Liver (tissue), 8 donors: ENCODE measurements at regions not wholly inside any gene's neighbourhood (a gene's known extent, or its start where the extent isn't known, plus 50 kb on each side); places are given as distances from the start of the nearest gene placed in this dataset.

Source experiments
- DNase-seq: peaks from one replicate; pipeline ENCODE4 v3.0.0-alpha.2; 2017; ENCODE audit warnings: low spot score
- H3K27ac ChIP-seq, 2 donors: one replicate each; pipeline ENCODE4 v1.7.0; 2013; ENCODE audit warnings: inconsistent platforms in 2 of 2, low read length in 2 of 2, control low read depth in 1 of 2, low read depth in 1 of 2, mild to moderate bottlenecking in 1 of 2
- H3K27me3 ChIP-seq, 4 donors: one replicate each; pipeline versions ENCODE4 v1.6.1 to v1.7.0; 2013; ENCODE audit warnings: low read length in 3 of 4, inconsistent platforms in 1 of 4, mild to moderate bottlenecking in 1 of 4, moderate library complexity in 1 of 4; ENCODE audit not compliant: control insufficient read depth in 4 of 4, insufficient read depth in 4 of 4
- H3K36me3 ChIP-seq, 4 donors: one replicate each; pipeline versions ENCODE4 v1.6.1 to v1.7.0; 2013; ENCODE audit warnings: low read length in 3 of 4, mild to moderate bottlenecking in 3 of 4, low read depth in 1 of 4, moderate library complexity in 1 of 4; ENCODE audit not compliant: control insufficient read depth in 4 of 4, insufficient read depth in 3 of 4
- H3K4me1 ChIP-seq, 4 donors: one replicate each; pipeline versions ENCODE4 v1.6.1 to v1.7.0; 2013; ENCODE audit warnings: low read length in 3 of 4, mild to moderate bottlenecking in 3 of 4, moderate library complexity in 1 of 4; ENCODE audit not compliant: control insufficient read depth in 4 of 4, insufficient read depth in 4 of 4
- H3K4me3 ChIP-seq, 3 donors: one replicate each; pipeline versions ENCODE4 v1.6.1 to v1.7.0; 2013; ENCODE audit warnings: low read length in 3 of 3, control low read depth in 1 of 3, low read depth in 1 of 3, mild to moderate bottlenecking in 1 of 3
- H3K9ac ChIP-seq, 2 donors: one replicate each; pipeline ENCODE4 v1.7.0; 2013; ENCODE audit warnings: low read length in 2 of 2, mild to moderate bottlenecking in 2 of 2, moderate library complexity in 2 of 2, control low read depth in 1 of 2, low read depth in 1 of 2
- H3K9me3 ChIP-seq, 4 donors: one replicate each; pipeline versions ENCODE4 v1.6.1 to v1.7.0; 2013; ENCODE audit warnings: low read length in 3 of 4; ENCODE audit not compliant: control insufficient read depth in 4 of 4
- CTCF ChIP-seq: fragments of 150-350 bp; IDR thresholded peaks from 2 replicates; pipeline ENCODE4 v1.5.1; 2017; ENCODE audit warnings: improper control_type of control experiment, low read depth, low read length; ENCODE audit not compliant: missing input control
- EGR1 ChIP-seq, 2 donors: IDR thresholded peaks; 2 replicates each; pipeline ENCODE4 v1.6.1; 2016 to 2018; ENCODE audit warnings: antibody characterized with exemption in 2 of 2, low read depth in 2 of 2
- FOXA1 ChIP-seq: IDR thresholded peaks from 2 replicates; pipeline ENCODE4 v1.6.1; 2016; ENCODE audit warnings: antibody characterized with exemption
- FOXA2 ChIP-seq: IDR thresholded peaks from 2 replicates; pipeline ENCODE4 v1.6.1; 2016; ENCODE audit warnings: antibody characterized with exemption
- GABPA ChIP-seq, 2 donors: IDR thresholded peaks in 1 of 2; conservative IDR thresholded peaks in 1 of 2; 2 replicates each; pipeline ENCODE4 v1.6.1; 2016; ENCODE audit warnings: antibody characterized with exemption in 2 of 2, mild to moderate bottlenecking in 1 of 2, moderate library complexity in 1 of 2
- HNF4A ChIP-seq, 2 donors: conservative IDR thresholded peaks; 2 replicates each; pipeline ENCODE4 v1.6.1; 2016; ENCODE audit warnings: antibody characterized with exemption in 2 of 2, mild to moderate bottlenecking in 2 of 2
- HNF4G ChIP-seq: IDR thresholded peaks from 2 replicates; pipeline ENCODE4 v1.6.1; 2016; ENCODE audit warnings: antibody characterized with exemption
- JUND ChIP-seq, 2 donors: IDR thresholded peaks; 2 replicates each; pipeline ENCODE4 v1.6.1; 2016; ENCODE audit warnings: antibody characterized with exemption in 2 of 2
- NR2F2 ChIP-seq: IDR thresholded peaks from 2 replicates; pipeline ENCODE4 v1.6.1; 2016; ENCODE audit warnings: antibody characterized with exemption
- RAD21 ChIP-seq, 2 donors: IDR thresholded peaks; 2 replicates each; pipeline ENCODE4 v1.6.1; 2016; ENCODE audit warnings: antibody characterized with exemption in 2 of 2, mild to moderate bottlenecking in 2 of 2
- REST ChIP-seq: IDR thresholded peaks from 2 replicates; pipeline ENCODE4 v1.6.1; 2016; ENCODE audit warnings: antibody characterized with exemption, mild to moderate bottlenecking
- RXRA ChIP-seq, 2 donors: IDR thresholded peaks; 2 replicates each; pipeline ENCODE4 v1.6.1; 2017 to 2018; ENCODE audit warnings: antibody characterized with exemption in 2 of 2, mild to moderate bottlenecking in 1 of 2
- SP1 ChIP-seq: IDR thresholded peaks from 2 replicates; pipeline ENCODE4 v1.6.1; 2018; ENCODE audit warnings: antibody characterized with exemption, mild to moderate bottlenecking
- TAF1 ChIP-seq: conservative IDR thresholded peaks from 2 replicates; pipeline ENCODE4 v1.6.1; 2016; ENCODE audit warnings: antibody characterized with exemption, mild to moderate bottlenecking
- YY1 ChIP-seq: IDR thresholded peaks from 2 replicates; pipeline ENCODE4 v1.6.1; 2016; ENCODE audit warnings: antibody characterized with exemption, mild to moderate bottlenecking
- WGBS: extraction: QIAGEN DNeasy Blood & Tissue Kit; methylation state at CpG from one replicate; pipeline ENCODE4 v1.1.7; 2013; 5-methylcytosine and 5-hydroxymethylcytosine counted together
- TF ChIP-seq, protein P1 (sequence below): IDR thresholded peaks from 2 replicates; pipeline ENCODE4 v1.6.1; 2016; ENCODE audit warnings: antibody characterized with exemption
- TF ChIP-seq, protein P2 (sequence below): IDR thresholded peaks from 2 replicates; pipeline ENCODE4 v1.6.1; 2016; ENCODE audit warnings: antibody characterized with exemption
- TF ChIP-seq, protein P3 (sequence below): IDR thresholded peaks from 2 replicates; pipeline ENCODE4 v1.6.1; 2016; ENCODE audit warnings: antibody characterized with exemption
- donor health status: healthy.
- donor health status: healthy.
- donor health status: healthy.
- donor health status: healthy.
- donor health status: healthy.

DNA sequence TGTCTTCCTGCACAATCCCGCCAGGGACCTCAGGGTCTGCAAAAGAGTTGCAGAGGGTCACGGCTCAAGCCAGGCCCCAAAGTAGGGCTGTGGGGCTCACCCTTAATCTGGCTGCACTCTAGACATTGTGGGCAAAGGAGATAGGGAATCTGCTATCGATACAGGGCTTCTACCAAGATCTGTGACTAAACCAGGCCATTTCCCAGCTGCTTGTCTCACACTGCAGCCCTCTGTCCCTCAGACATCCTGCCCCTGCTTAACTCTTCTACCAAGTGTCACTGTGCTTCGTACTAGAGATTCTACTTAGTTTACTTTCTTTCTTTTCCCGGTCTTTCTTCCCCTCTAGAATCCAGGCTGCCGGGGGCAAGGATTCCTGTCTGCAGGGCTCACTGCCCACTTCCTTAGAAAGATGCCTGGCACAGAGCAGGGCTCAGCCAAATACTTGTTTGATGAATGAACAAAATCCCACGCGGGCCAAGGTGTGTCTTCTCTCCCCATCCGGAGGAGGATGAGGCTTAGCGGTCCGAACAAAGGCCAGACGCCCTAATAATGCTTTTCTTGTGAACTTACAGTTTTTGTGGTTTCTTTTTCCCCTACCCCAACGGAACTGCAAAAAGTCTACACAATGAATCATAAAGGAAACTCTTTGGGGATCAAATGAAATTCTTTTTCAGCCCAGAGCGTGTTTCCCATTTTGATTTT lies 61.3 kb upstream of the ANO1 start:
- no peaks in the 10 kb centered on the region for H3K9me3 ChIP-seq
- DNase-seq, result no peak
- H3K4me1 ChIP-seq, result no peaks in the 10 kb centered on the region
- 72% methylated on average over 14 of the region's 14 CpGs for WGBS
- H3K27me3 ChIP-seq, result no peaks in the 10 kb centered on the region
- peaks cover 3 to 8% (median 5%) of the 10 kb centered on the region in 4 donors for H3K36me3 ChIP-seq
- H3K27ac ChIP-seq, result no peak overlapping the region
- H3K9ac ChIP-seq, result no peak overlapping the region
- H3K4me3 ChIP-seq, result no peak overlapping the region
- no peak for TF ChIP-seq TAF1
- no peak for TF ChIP-seq HNF4G

DNA sequence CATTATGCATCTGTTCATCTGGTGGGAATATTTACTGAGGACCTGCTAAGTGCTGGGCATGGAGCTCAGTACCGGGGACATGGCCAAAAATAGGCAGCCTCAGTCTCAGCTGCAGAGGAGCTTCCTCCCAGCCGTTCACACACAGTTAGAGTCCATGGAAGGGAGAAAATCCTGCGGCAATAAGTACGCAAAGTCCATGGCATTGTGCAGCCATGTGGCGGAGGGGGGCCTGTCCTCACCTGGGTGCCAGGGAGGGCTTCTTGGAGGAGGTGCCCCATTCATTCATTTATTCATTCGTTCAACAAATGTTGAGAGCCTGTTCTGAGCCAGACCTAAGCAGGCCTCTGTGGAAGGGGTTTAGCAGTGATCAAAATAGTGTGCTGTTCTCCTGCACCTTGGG lies 59.3 kb upstream of the ANO1 start:
- H3K9me3 ChIP-seq, result no peaks in the 10 kb centered on the region
- TF ChIP-seq, protein P1, sequence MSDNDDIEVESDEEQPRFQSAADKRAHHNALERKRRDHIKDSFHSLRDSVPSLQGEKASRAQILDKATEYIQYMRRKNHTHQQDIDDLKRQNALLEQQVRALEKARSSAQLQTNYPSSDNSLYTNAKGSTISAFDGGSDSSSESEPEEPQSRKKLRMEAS, result no peak
- TF ChIP-seq TAF1 (no peak), FOXA2 (no peak), RXRA (IDR thresholded peaks at IDR 0.05) (no peak), GABPA (IDR thresholded peaks at IDR 0.05 in 1 of 2, conservative IDR thresholded peaks at IDR 0.05 in 1 of 2) (no peak), EGR1 (IDR thresholded peaks at IDR 0.05; ENCODE audit: low read depth in 2 of 2) (no peak)
- no peaks in the 10 kb centered on the region for H3K4me1 ChIP-seq
- no peak for DNase-seq
- WGBS, result 90% methylated on average over 6 of the region's 6 CpGs
- H3K36me3 ChIP-seq, result peaks cover 3 to 8% (median 6%) of the 10 kb centered on the region in 4 donors
- no peaks in the 10 kb centered on the region for H3K27me3 ChIP-seq
- no peak overlapping the region for H3K4me3 ChIP-seq
- H3K27ac ChIP-seq, result no peak overlapping the region
- no peak overlapping the region for H3K9ac ChIP-seq

DNA sequence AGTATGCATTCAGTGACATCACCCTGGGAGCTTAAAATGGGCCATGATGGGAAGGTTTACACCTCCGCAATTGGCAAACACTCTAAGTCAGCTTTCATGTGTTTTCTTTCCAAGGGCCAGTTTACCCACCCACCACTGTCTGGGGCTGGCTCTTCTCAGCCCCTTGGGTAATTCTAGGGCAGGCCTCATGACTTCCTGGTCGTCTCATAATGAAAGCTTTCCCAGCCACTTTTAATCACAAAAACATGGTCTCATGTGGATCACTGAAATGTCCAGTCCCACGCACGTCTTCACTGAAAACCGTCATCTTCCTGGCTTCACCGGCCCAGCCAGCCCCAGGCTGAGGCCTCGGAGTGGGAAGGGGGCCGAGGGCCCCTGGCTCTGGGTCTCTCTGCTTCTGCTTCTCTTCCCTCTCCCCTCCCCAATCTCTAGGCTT lies 58.5 kb upstream of the ANO1 start:
- 92% methylated on average over 8 of the region's 8 CpGs for WGBS

More for the DNA sequence above, 58.5 kb upstream of the ANO1 start:
- H3K27me3 ChIP-seq, result no peaks in the 10 kb centered on the region
- no peak overlapping the region for H3K4me3 ChIP-seq
- no peak for DNase-seq
- no peak overlapping the region for H3K9ac ChIP-seq
- no peak for TF ChIP-seq TAF1
- TF ChIP-seq HNF4G, result no peak
- TF ChIP-seq EGR1 (IDR thresholded peaks at IDR 0.05; ENCODE audit: low read depth in 2 of 2), result no peak
- no peak for TF ChIP-seq FOXA1
- TF ChIP-seq JUND (IDR thresholded peaks at IDR 0.05), result no peak
- no peak for TF ChIP-seq YY1
- no peak for TF ChIP-seq RAD21 (IDR thresholded peaks at IDR 0.05)
- TF ChIP-seq NR2F2, result no peak
- no peak for TF ChIP-seq RXRA (IDR thresholded peaks at IDR 0.05)
- TF ChIP-seq GABPA (IDR thresholded peaks at IDR 0.05 in 1 of 2, conservative IDR thresholded peaks at IDR 0.05 in 1 of 2), result no peak
- TF ChIP-seq, protein P2, sequence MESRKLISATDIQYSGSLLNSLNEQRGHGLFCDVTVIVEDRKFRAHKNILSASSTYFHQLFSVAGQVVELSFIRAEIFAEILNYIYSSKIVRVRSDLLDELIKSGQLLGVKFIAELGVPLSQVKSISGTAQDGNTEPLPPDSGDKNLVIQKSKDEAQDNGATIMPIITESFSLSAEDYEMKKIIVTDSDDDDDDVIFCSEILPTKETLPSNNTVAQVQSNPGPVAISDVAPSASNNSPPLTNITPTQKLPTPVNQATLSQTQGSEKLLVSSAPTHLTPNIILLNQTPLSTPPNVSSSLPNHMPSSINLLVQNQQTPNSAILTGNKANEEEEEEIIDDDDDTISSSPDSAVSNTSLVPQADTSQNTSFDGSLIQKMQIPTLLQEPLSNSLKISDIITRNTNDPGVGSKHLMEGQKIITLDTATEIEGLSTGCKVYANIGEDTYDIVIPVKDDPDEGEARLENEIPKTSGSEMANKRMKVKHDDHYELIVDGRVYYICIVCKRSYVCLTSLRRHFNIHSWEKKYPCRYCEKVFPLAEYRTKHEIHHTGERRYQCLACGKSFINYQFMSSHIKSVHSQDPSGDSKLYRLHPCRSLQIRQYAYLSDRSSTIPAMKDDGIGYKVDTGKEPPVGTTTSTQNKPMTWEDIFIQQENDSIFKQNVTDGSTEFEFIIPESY, result no peak
- TF ChIP-seq, protein P1, result no peak
- no peak for TF ChIP-seq REST
- no peak for TF ChIP-seq FOXA2
- TF ChIP-seq HNF4A (conservative IDR thresholded peaks at IDR 0.05), result no peak
- TF ChIP-seq, protein P3, sequence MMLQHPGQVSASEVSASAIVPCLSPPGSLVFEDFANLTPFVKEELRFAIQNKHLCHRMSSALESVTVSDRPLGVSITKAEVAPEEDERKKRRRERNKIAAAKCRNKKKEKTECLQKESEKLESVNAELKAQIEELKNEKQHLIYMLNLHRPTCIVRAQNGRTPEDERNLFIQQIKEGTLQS, result no peak
- TF ChIP-seq SP1, result no peak
- TF ChIP-seq CTCF, result no peak
- no peaks in the 10 kb centered on the region for H3K9me3 ChIP-seq
- H3K27ac ChIP-seq, result no peak overlapping the region
- H3K4me1 ChIP-seq, result no peaks in the 10 kb centered on the region
- H3K36me3 ChIP-seq, result peaks cover 3 to 8% (median 6%) of the 10 kb centered on the region in 4 donors
